HG03521 (cell line): ENCODE measurements at regions not wholly inside any gene's neighbourhood (a gene's known extent, or its start where the extent isn't known, plus 50 kb on each side); places are given as distances from the start of the nearest gene placed in this dataset.
"Not testable (repeated sequence)": the region's sequence is repeated elsewhere in the genome, so short reads cannot be mapped to it uniquely, and the experiment has no call there.

Experiments used
- ATAC-seq: cut with Tn5 transposase; IDR thresholded peaks from one replicate; pipeline ENCODE4 v1.9.1; 2021; ENCODE audit warnings: mild to moderate bottlenecking, moderate library complexity; ENCODE audit not compliant: unreplicated experiment

- ATAC-seq: no peak
These were observed 247.2 kb downstream of the GJA1 start for GRCh38 chr6:121682666-121683065.

DNA sequence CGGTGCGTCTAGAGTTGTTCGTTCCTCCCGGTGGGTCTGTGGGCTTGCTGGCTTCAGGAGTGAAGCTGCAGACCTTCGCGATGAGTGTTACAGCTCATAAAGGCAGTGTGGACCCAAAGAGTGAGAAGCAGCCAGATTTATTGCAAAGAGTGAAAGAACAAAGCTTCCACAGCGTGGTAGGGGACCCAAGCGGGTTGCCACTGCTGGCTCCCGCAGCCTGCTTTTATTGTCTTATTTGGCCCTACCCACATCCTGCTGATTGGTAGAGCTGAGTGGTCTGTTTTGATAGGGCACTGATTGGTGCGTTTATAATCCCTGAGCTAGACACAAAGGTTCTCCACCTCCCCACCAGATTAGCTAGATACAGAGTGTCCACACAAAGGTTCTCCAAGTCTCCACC lies 250.4 kb downstream of the GJA1 start:
- ATAC-seq: not testable (repeated sequence)

DNA sequence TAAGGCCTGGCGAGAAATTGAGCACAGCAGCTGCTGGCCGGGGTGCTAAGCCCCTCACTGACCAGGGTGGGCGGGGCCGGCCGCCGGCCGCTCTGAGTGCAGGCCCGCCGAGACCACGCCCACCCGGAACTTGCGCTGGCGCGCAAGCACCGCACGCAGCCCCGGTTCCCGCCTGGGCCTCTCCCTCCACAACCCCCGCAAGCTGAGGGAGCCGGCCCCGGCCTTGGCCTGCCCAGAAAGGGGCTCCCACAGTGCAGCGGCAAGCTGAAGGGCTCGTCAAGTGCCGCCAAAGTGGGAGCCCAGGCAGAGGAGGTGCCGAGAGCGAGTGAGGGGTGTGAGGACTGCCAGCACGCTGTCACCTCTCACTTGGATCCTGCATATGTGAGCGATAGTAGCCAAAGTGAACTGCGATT lies 251.2 kb downstream of the GJA1 start:
- no peak for ATAC-seq

- no peak for ATAC-seq
These were observed 253.5 kb downstream of the GJA1 start for GRCh38 chr6:121688974-121689373.

DNA sequence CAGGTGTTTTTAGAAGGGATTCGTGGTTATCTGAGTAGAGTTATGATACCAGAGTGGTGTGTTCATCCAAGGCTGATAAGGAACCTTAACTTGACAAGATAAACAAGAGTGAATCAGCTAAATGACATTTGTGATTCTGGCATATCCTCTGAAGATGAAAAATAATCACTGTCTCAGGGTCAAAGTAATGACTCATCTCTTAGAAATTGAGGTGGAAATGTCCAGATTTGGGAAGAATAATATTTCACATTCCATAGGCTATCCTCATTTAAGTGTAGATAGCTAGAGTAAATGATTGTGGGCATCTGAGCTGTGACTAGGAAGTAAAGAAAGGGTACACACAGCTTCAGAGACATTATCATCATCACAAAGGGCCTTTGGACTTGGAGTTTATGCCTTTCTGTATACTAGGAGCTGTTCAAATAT lies 255.7 kb downstream of the GJA1 start:
- ATAC-seq: no peak

- ATAC-seq: no peak
These were observed 258.9 kb downstream of the GJA1 start for GRCh38 chr6:121694389-121694788.

- ATAC-seq: no peak
These were observed 259.4 kb downstream of the GJA1 start for GRCh38 chr6:121694801-121695251.

GRCh38 chr6:121695329-121695728 lies 259.9 kb downstream of the GJA1 start:
- ATAC-seq: no peak

GRCh38 chr6:121697921-121698320 lies 262.5 kb downstream of the GJA1 start:
- ATAC-seq: no peak

- no peak for ATAC-seq
These were observed 263.2 kb downstream of the GJA1 start for GRCh38 chr6:121698617-121699016.

GRCh38 chr6:121703129-121703528 lies 267.7 kb downstream of the GJA1 start:
- ATAC-seq: not testable (repeated sequence)

DNA sequence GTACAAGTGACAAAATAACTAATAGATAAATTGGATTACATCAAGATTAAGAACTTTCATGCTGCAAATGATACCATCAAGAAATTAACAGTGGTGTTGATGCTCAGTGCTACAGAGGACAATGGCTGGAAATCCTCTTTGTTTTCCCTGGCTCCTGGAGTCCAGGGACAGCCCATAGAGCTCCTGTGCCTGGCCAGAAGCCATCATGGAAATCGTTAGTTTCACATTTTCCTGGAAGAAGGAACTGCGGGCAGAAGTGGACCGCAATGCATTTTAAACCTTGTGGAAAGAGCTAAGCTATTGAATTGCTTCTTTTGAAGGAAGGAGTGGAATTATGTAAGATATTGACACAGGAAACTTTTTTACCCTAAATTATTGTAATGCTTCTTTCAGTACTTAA lies 276.0 kb downstream of the GJA1 start:
- ATAC-seq: no peak

DNA sequence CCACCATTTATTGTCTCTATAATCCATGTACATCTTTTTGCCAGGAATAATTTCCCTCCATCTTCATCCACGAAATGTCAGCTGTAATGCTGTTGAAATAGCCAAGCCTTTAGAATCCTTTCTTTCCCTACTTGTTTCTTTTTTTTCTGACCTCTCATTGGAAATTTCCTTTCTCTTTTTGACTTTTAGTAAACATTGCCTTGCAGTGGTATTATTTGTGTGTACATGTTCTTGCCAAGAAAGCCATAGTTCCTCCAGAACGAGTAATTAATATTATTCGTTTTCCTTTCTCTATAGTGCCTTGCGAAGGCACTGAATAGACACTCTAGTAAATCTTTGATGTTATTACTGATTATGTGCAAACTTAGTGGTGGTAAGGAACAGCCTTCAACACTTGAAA lies 282.2 kb downstream of the GJA1 start:
- no peak for ATAC-seq

DNA sequence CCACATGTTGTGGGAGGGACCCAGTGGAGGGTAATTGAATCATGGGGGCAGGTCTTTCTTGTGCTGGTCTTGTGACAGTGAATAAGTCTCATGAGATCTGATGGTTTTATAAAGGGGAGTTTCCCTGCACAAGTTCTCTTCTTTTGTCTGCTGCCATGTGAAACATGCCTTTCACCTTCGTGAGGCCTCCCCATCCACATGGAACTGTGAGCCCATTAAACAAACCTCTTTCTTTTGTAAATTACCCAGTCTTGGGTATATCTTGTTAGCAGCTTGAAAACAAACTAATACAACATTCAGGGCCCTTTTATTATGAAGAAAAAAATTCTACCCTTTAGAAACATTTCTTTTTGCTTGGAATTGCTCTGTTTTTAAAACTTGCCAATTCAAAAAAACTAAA lies 285.4 kb downstream of the GJA1 start:
- not testable (repeated sequence) for ATAC-seq

GRCh38 chr6:121723623-121724022 lies 288.2 kb downstream of the GJA1 start:
- ATAC-seq: no peak

- ATAC-seq: no peak
These were observed 289.1 kb downstream of the GJA1 start for GRCh38 chr6:121724576-121724975.

GRCh38 chr6:121726596-121726995 lies 291.1 kb downstream of the GJA1 start:
- no peak for ATAC-seq

DNA sequence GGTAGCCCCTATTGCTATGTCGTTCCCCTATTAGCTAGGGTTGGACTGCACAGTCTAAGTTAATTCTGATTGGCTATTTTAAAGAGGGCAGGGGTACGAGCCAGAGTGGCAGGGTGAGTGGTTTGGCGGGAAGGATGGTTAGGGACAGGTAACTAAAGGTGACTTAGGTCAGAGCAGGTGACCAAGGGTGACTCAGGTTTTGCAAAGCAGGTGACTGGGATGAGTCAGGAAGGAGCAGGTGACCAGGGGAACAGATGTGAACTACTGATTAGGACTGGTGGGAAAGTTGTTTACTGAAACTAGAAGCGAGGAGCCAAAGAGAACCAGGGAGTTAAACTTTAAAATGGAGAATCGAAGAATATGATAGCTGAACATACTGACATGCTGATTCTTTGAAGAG lies 295.2 kb downstream of the GJA1 start:
- ATAC-seq: no peak

DNA sequence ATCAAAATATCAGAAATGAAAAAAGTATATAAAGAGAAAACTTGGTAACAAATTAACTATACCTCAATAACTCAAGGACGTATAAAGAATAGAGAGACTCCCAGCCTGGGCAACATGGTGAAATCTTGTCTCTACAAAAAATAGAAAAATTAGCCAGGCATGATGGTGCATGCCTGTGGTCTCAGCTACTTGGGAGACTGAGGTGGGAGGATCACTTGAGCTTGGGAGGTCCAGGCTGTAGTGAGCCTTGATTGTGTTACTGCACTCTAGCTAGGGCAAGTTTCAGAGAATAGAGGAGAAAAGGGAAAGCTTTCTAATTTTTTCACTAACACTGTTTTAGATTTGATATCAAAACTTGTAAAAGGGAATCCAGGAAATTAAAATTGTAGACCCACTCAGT lies 295.9 kb downstream of the GJA1 start:
- ATAC-seq: no peak

GRCh38 chr6:121732641-121733040 lies 297.2 kb downstream of the GJA1 start:
- ATAC-seq: no peak

GRCh38 chr6:121733234-121733633 lies 297.8 kb downstream of the GJA1 start:
- ATAC-seq: no peak

- ATAC-seq: not testable (repeated sequence)
These were observed 304.7 kb downstream of the GJA1 start for GRCh38 chr6:121740188-121740587.

DNA sequence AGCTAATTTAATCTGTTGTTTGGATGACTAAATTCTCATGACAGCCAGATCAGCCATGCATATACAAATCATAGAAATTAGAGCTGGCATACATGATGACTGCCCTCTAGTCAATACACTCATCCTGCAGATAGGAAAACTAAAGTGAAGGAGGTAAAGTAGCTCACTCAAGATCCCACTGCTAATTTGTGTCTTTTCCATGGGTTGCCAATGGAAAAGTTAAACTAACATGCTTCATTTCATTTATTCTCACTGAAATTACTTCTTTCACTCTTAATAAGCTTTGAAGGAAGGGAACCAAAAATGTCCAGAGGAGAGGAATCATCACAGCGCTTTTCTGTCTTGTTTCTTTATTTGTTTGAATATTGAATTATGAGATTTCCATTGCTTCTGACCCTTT lies 308.2 kb downstream of the GJA1 start:
- ATAC-seq: no peak

- no peak for ATAC-seq
These were observed 312.9 kb downstream of the GJA1 start for GRCh38 chr6:121748376-121748775.
